ENCODE measurements at regions not wholly inside any gene's neighbourhood (a gene's known extent, or its start where the extent isn't known, plus 50 kb on each side); places are given as distances from the start of the nearest gene placed in this dataset.

DNA sequence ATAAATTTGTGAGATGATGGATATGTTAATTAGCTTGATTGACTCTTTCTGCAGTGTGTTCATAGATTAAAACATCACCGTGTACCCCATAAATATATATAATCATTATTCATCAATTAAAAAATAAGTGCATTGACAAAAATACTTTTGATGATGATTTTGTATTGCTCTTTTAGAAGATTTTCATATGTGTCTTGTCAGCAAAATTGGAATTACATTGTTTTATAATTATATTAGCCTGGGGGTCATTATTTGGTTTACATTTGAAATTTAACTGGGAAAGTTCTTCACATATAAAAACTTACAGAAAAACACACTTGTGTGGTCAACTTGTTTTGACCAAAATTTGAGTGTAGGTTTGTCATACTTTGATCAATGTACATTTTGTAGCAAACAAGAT is 614.6 kb upstream of the ITGA1 start:
- H3K27me3 ChIP-seq (replicated peaks; ENCODE audit: control insufficient read depth, insufficient read depth, low read length), result no peaks in the 10 kb centered on the region
- no peaks in the 10 kb centered on the region for H3K4me1 ChIP-seq (ENCODE audit: control insufficient read depth, insufficient read depth, low read length)

DNA sequence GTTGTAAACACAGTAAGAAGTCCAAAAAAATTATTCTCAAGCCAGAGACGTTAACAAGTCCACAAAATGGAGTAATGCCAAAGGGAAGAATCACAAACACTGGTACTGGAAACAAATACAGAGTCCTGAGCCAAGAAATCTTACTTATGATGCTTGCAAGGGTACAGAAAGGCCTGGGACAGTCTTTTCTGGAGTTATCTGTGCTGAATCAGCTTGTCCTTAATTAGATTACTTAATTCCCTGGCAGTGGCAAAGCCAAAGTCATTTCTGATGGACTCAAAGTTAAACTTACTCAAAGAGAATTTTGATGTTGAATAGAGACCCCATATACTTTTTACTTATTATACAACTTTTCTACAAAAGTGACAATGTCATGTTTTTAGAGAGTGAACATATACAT is 610.5 kb upstream of the ITGA1 start:
- no peak for DNase-seq (ENCODE audit: low read depth)
- no peaks in the 10 kb centered on the region for H3K4me1 ChIP-seq (ENCODE audit: control insufficient read depth, insufficient read depth, low read length)
- H3K9me3 ChIP-seq (ENCODE audit: control insufficient read depth, low read length), result no peaks in the 10 kb centered on the region
- H3K27me3 ChIP-seq (replicated peaks; ENCODE audit: control insufficient read depth, insufficient read depth, low read length), result no peaks in the 10 kb centered on the region
- no peak overlapping the region for H3K9ac ChIP-seq (ENCODE audit: low read length)
- no peaks in the 10 kb centered on the region for H3K36me3 ChIP-seq (ENCODE audit: control insufficient read depth, insufficient read depth, low read length, severe bottlenecking)
- H3K4me3 ChIP-seq (ENCODE audit: low read length), result no peak overlapping the region

More for the DNA sequence above, 614.6 kb upstream of the ITGA1 start:
- Histone ChIP-seq H3K9ac (ENCODE audit: low read length) (no peak overlapping the region), H3K4me3 (ENCODE audit: low read length) (no peak overlapping the region), H3K9me3 (ENCODE audit: control insufficient read depth, low read length) (peaks cover 5% of the 10 kb centered on the region), H3K36me3 (ENCODE audit: control insufficient read depth, insufficient read depth, low read length, severe bottlenecking) (no peaks in the 10 kb centered on the region)
- DNase-seq (ENCODE audit: low read depth), result no peak

DNA sequence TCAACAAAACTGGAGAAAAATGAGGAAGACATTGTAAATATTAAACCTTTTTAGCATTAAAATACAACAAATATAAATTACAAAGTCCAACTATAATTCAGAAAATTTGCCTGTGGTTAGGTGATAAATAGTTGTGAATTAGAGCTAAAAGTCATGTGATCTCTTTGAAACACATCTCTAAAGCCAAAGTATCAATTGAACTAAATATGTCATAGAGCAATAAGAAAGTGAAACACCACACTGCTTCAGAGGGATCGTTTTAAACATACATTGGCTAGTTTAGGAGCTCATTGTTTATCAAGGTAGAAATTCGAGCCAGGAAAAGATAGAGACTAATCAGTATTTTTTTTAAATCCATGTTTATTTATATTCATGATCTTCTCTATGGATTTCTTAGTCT is 606.3 kb upstream of the ITGA1 start:
- Histone ChIP-seq H3K27me3 (replicated peaks; ENCODE audit: control insufficient read depth, insufficient read depth, low read length) (no peaks in the 10 kb centered on the region), H3K36me3 (ENCODE audit: control insufficient read depth, insufficient read depth, low read length, severe bottlenecking) (no peaks in the 10 kb centered on the region), H3K4me3 (ENCODE audit: low read length) (no peak overlapping the region), H3K9me3 (ENCODE audit: control insufficient read depth, low read length) (no peaks in the 10 kb centered on the region), H3K9ac (ENCODE audit: low read length) (no peak overlapping the region), H3K4me1 (ENCODE audit: control insufficient read depth, insufficient read depth, low read length) (no peaks in the 10 kb centered on the region)
- no peak for DNase-seq (ENCODE audit: low read depth)

DNA sequence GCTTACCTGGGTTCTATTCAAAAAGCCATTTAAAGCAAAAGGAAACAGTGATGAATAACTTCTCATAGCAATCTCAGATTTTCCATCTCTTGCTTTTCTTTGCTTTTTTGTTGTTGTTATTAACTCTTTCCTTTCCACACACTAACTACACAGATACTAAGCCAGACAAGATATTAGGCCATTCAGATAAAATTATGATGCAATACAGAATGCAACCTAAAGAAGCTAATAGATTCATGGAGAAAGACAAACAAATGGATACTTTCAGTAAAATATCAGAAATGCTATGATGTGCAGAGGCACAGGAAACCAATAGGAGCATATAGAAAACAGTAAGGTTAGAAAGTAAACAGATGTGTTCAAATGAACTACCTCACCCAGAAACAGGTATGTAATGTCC is 597.0 kb upstream of the ITGA1 start:
- Histone ChIP-seq H3K9ac (ENCODE audit: low read length) (no peak overlapping the region), H3K4me3 (ENCODE audit: low read length) (no peak overlapping the region), H3K27me3 (replicated peaks; ENCODE audit: control insufficient read depth, insufficient read depth, low read length) (no peaks in the 10 kb centered on the region), H3K9me3 (ENCODE audit: control insufficient read depth, low read length) (no peaks in the 10 kb centered on the region), H3K4me1 (ENCODE audit: control insufficient read depth, insufficient read depth, low read length) (no peaks in the 10 kb centered on the region), H3K36me3 (ENCODE audit: control insufficient read depth, insufficient read depth, low read length, severe bottlenecking) (no peaks in the 10 kb centered on the region)
- DNase-seq (ENCODE audit: low read depth), result no peak

DNA sequence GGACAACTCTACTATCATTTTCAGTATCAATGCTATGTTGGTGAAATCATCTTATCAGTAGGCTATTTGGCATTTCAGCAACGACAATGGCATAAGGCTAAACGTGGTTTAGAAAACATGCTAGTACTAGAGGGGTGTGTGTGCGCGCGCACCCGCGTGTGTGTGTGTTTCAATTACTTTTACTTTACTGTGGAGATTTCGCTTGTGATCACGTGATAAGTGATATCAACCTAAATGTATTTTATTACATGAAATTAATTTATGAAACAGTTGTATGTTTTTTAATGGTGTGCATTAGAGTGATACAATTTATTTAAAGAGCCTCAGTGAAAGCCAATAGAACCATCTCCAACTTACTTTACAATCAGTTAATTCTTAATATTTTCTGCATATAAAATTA is 587.9 kb upstream of the ITGA1 start:
- H3K4me3 ChIP-seq (ENCODE audit: low read length), result no peak overlapping the region
- H3K9ac ChIP-seq (ENCODE audit: low read length), result no peak overlapping the region
- no peaks in the 10 kb centered on the region for H3K27me3 ChIP-seq (replicated peaks; ENCODE audit: control insufficient read depth, insufficient read depth, low read length)
- no peaks in the 10 kb centered on the region for H3K36me3 ChIP-seq (ENCODE audit: control insufficient read depth, insufficient read depth, low read length, severe bottlenecking)
- no peaks in the 10 kb centered on the region for H3K4me1 ChIP-seq (ENCODE audit: control insufficient read depth, insufficient read depth, low read length)
- no peak for DNase-seq (ENCODE audit: low read depth)
- H3K9me3 ChIP-seq (ENCODE audit: control insufficient read depth, low read length), result no peaks in the 10 kb centered on the region

DNA sequence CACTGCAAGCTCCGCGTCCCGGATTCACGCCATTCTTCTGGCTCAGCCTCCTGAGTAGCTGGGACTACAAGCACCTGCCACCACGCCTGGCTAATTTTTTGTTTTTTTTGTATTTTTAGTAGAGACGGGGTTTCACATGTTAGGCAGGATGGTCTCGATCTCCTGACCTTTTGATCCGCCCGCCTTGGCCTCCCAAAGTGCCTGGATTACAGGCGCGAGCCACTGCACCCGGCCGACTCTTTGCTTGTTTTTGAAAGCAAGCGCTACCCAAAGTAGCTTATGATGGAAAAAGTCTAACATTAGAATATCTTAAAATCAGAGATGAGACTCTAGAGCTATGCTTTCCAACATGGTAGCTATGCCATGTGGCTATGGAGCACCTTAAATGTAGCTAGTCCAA is 585.5 kb upstream of the ITGA1 start:
- Histone ChIP-seq H3K4me3 (ENCODE audit: low read length) (no peak overlapping the region), H3K27me3 (replicated peaks; ENCODE audit: control insufficient read depth, insufficient read depth, low read length) (no peaks in the 10 kb centered on the region)
- no peak for DNase-seq (ENCODE audit: low read depth)

DNA sequence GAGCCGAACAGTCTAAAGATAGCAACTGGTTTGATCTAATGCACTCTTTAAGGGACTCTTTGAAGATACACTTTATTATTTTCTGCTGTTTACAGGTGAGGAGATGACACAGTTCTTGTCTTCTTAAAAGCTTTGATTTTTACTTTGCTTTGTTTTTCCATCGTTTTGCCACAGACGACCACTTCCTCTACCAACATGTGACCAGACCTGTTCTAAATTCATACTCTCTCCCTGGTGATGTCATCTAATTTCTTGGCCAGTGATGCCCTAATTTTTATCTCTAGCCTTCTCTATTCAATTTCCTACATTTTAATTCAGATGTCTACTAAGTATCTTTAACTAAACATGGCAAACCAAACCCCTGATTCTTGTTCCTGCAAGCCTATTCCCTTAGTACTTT is 583.4 kb upstream of the ITGA1 start:
- Histone ChIP-seq H3K4me3 (ENCODE audit: low read length) (no peak overlapping the region), H3K36me3 (ENCODE audit: control insufficient read depth, insufficient read depth, low read length, severe bottlenecking) (no peaks in the 10 kb centered on the region), H3K9ac (ENCODE audit: low read length) (no peak overlapping the region), H3K9me3 (ENCODE audit: control insufficient read depth, low read length) (no peaks in the 10 kb centered on the region), H3K4me1 (ENCODE audit: control insufficient read depth, insufficient read depth, low read length) (no peaks in the 10 kb centered on the region), H3K27me3 (replicated peaks; ENCODE audit: control insufficient read depth, insufficient read depth, low read length) (no peaks in the 10 kb centered on the region)
- no peak for DNase-seq (ENCODE audit: low read depth)

More for the DNA sequence above, 585.5 kb upstream of the ITGA1 start:
- Histone ChIP-seq H3K9ac (ENCODE audit: low read length) (no peak overlapping the region), H3K9me3 (ENCODE audit: control insufficient read depth, low read length) (no peaks in the 10 kb centered on the region), H3K36me3 (ENCODE audit: control insufficient read depth, insufficient read depth, low read length, severe bottlenecking) (no peaks in the 10 kb centered on the region), H3K4me1 (ENCODE audit: control insufficient read depth, insufficient read depth, low read length) (no peaks in the 10 kb centered on the region)

Measured in adipocyte (in vitro differentiated cells).